ENCODE measurements at regions not wholly inside any gene's neighbourhood (a gene's known extent, or its start where the extent isn't known, plus 50 kb on each side); places are given as distances from the start of the nearest gene placed in this dataset.

- no peaks in the 10 kb centered on the region for H3K27me3 ChIP-seq (replicated peaks in 1 of 2; ENCODE audit: control insufficient read depth in 2 of 2, insufficient read depth in 2 of 2, low read length in 1 of 2)
- intact Hi-C loops (cut with micrococcal nuclease; ENCODE audit: unreplicated experiment), result no loop called here
- no TSS peak for BruUV-seq (replicated peaks)
- no peak for DNase-seq (ENCODE audit: low read depth, low spot score)
- H3K4me3 ChIP-seq, result no peak overlapping the region
- H3K27ac ChIP-seq (ENCODE audit: control insufficient read depth, insufficient read depth), result no peak overlapping the region
- H3K4me2 ChIP-seq (ENCODE audit: control insufficient read depth, insufficient read depth), result no peak overlapping the region
- H4K20me1 ChIP-seq (ENCODE audit: control insufficient read depth, insufficient read depth), result no peaks in the 10 kb centered on the region
- FAIRE-seq, result no peak
- SMC1A ChIA-PET (ENCODE audit: uncharacterized antibody, unreplicated experiment), result no interaction called here
- no peaks in the 10 kb centered on the region for H3K4me1 ChIP-seq (ENCODE audit: control insufficient read depth, insufficient read depth, low read length)
- H3K36me3 ChIP-seq (ENCODE audit: control insufficient read depth in 2 of 2, insufficient read depth in 2 of 2, low read length in 1 of 2), result no peaks in the 10 kb centered on the region
- RAD21 ChIA-PET (ENCODE audit: unreplicated experiment), result no interaction called here
- no peak for ATAC-seq
- no peak overlapping the region for H2AFZ ChIP-seq (ENCODE audit: control insufficient read depth, low read depth, low read length)
- in situ Hi-C loops (cut with MboI), result no loop called here
- H3K9me3 ChIP-seq (replicated peaks; ENCODE audit: control insufficient read depth, insufficient read depth, low read length), result no peaks in the 10 kb centered on the region
- POLR2A ChIA-PET, result no interaction called here
- no peaks in the 10 kb centered on the region for H3K79me2 ChIP-seq (ENCODE audit: control insufficient read depth, insufficient read depth, low read length)
- no peak overlapping the region for H3K9ac ChIP-seq (ENCODE audit: control insufficient read depth, insufficient read depth, low read length)
- CTCF ChIA-PET, result interaction anchor here (0.6 kb wide), 1 partner anchor 449 kb away, joined by 3 read pairs; no protein-coding TSS in a partner anchor
- no peak for TF ChIP-seq WRNIP1 (IDR thresholded peaks at IDR 0.05; ENCODE audit: borderline replicate concordance, low read depth, low read length)
- TF ChIP-seq FOS (IDR thresholded peaks at IDR 0.05; ENCODE audit: borderline replicate concordance, extremely low read depth, insufficient read length), result no peak
- no peak for TF ChIP-seq NFYA (IDR thresholded peaks at IDR 0.05; ENCODE audit: borderline replicate concordance, low read depth, low read length)
- no peak for TF ChIP-seq TAF1 (IDR thresholded peaks at IDR 0.05; ENCODE audit: borderline replicate concordance, low read depth, low read length)
- TF ChIP-seq YBX1 (IDR thresholded peaks at IDR 0.05), result no peak
- TF ChIP-seq RELA (IDR thresholded peaks at IDR 0.05; ENCODE audit: borderline replicate concordance, partially characterized antibody), result no peak
- TF ChIP-seq BMI1 (IDR thresholded peaks at IDR 0.05; ENCODE audit: borderline replicate concordance), result no peak
- TF ChIP-seq CUX1 (IDR thresholded peaks at IDR 0.05; ENCODE audit: insufficient replicate concordance, low read depth, low read length), result no peak
- TF ChIP-seq RAD21 (IDR thresholded peaks at IDR 0.05; ENCODE audit: insufficient read depth, low read depth, low read length), result no peak
- TF ChIP-seq PRDM15 (CRISPR knock-in tag; IDR thresholded peaks at IDR 0.05), result no peak
- TF ChIP-seq PAX8 (IDR thresholded peaks at IDR 0.05), result no peak
- TF ChIP-seq MAX (IDR thresholded peaks at IDR 0.05; ENCODE audit: low read depth, low read length), result no peak
- no peak for TF ChIP-seq NR2F1 (conservative IDR thresholded peaks at IDR 0.05)
- no peak for TF ChIP-seq IRF5 (IDR thresholded peaks at IDR 0.05; ENCODE audit: borderline replicate concordance)
- TF ChIP-seq JUNB (IDR thresholded peaks at IDR 0.05), result no peak
- no peak for TF ChIP-seq HCFC1 (IDR thresholded peaks at IDR 0.05; ENCODE audit: low read length)
- TF ChIP-seq HDAC6 (IDR thresholded peaks at IDR 0.05; ENCODE audit: unreplicated experiment), result no peak
Observed at GRCh38 chr1:67963263-67963662, 87.2 kb downstream of the DIRAS3 start.
